ENCODE measurements at regions not wholly inside any gene's neighbourhood (a gene's known extent, or its start where the extent isn't known, plus 50 kb on each side); places are given as distances from the start of the nearest gene placed in this dataset.
"Not testable (repeated sequence)": the region's sequence is repeated elsewhere in the genome, so short reads cannot be mapped to it uniquely, and the experiment has no call there.

DNA sequence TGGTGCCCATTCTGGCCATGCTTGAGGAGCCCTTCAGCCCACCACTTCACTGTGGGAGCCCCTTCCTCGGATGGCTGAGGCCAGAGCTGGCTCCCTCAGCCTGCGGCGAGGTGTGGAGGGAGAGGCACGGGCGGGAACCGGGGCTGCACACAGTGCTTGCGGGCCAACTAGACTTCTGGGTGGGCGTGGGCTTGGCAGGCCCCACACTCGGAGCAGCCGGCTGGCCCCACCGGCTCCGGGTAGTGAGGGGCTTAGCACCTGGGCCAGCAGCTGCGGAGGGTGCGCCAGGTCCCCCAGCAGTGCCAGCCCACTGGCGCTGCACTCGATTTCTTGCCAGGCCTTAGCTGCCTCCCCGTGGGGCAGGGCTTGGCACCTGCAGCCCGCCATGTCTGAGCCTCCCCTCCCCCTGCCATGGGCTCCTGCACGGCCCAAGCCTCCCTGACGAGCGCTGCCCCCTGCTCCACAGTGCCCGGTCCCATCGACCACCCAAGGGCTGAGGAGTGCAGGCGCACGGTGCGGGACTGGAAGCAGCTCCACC is 554.2 kb downstream of the GABRG2 start:
- DNase-seq (ENCODE audit: low spot score), result not testable (repeated sequence)

DNA sequence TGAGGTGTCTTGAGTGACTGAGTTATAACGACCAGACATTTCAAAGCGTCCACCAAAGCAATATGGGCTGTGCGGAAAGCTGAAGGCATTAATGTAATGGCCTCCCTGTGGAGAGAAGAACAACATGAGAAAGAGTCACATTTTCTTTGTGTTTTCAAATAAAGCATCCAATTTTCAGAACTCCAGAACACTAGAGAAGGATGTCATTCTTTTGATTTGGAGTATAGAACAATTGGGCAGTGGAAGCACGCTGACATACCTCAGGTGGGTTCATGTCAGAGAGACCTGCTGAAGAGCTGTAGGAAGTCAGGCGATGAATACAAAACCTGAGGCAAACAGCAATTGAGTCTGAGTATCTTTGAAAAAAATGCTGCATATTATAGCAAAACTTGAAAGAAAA is 556.5 kb downstream of the GABRG2 start:
- no peak for DNase-seq (ENCODE audit: low spot score)

DNA sequence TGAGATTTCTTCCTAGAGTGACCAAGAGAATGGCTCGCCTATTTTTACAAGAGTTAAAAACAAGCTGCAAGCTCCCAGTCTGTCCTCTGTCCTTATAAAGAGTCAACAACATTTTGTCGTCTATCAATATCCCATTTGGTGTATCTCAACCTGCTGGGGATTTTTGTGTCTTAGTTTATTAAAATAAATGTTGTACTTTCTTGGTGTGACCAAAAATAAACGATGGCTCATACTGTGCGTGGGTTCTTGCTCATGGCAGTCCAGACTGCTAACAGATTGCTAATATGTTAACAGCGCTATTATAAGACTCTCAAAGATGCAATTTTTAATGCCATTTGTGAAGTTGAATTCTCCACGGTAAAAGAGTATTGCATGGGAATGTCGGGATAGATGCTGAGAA is 569.9 kb downstream of the GABRG2 start:
- no peak for DNase-seq (ENCODE audit: low spot score)

DNA sequence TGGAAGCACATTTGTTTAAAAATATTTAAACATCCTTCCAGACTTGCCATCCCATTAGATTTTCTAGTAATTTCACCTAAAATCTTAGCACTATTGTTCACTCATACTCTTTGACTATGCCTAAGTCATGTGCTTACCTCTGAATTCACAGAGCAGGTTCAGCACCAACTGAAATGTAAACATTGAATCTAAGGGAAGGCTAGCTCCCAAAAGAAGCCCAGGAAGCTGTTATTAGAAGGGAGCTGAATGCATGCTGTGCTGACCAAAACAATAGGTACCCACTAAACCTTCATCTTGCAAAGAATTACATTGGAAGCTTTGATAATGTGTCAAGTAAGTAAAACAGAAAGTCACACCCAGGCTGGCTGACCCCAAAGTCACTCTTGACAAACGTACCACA is 571.3 kb downstream of the GABRG2 start:
- DNase-seq (ENCODE audit: low spot score), result no peak

DNA sequence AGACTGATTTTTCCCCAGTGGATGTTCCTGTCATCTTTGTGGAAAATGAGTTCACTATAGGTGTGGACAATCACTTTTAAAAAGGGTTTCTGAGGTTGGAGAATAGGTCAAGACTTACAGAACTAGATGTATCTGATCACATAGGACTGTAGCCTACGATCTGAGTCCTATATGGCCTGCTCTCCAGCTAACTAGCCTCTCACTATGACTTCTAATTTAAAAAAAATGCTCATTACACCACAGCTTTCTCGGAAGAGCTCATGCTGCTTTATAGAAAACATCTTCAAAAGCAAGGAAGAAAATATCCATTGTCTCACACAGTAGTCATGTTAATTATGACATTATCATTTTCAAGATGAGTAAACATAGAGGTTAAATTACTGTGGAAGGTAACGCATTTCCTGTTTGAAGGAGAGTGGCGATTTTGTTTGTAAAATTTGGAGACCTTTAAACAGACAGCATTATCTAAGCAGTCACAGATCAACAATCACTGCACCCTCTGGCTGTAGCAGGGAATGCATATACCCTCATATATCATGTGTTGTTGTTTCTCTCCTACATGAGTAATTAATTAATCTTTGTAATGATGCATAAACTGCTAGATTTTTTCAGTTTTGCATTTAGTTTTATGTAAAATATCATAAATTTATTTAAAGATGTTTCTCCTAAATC is 573.7 kb downstream of the GABRG2 start:
- DNase-seq (ENCODE audit: low spot score), result no peak

DNA sequence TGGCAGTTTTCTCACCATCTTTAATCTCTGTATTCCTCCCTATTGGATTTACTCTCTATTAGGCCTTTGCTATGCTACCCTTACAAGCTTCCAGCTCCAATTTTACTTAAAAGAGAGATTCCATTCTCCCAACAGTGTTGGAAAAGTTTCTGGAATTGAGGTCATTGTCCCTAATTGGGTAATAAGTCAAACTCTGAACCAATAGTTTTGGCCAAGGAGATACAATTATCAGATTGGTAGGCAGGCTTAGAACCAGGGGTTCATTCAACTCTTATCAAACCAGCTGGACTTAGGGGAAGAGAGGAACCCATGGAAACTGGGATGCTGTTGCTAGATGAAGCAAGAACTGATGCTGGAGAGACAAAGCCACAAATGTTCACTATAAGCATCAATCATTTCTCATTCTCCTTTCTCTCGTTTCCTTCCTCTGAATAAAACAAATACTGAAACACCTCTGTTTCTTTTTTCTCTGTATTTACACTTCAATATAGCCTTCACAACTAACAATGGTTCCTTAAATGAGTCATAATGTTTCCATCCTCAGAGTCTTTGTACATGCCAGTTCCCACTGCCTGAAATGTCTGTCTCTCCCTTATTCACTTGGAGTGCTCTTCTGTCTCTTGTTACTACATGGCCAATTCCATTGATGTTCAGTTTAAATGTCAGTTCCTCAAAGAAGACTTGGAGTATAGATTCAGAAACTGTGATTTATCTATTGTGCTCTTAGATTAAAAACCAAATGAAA is 587.3 kb downstream of the GABRG2 start:
- no peak for DNase-seq (ENCODE audit: low spot score)

DNA sequence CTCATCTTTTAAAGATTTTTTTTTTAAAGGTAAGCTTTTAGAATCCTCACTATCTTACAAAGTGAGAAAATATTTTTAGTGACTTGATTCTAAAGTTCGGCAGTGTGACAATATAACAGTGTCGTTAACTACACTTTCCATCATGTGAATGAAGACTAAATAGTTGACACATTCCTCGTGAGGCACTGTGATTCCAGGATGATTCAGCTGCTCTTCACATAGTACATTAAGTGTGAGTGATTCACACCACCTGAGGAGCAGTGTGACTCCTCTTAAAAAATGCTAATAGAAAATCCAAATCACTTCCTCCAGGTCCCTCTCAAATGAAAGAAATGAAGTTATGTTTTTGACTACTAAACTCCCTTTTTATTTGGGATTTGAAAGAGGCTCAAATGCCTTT is 589.5 kb downstream of the GABRG2 start:
- no peak for DNase-seq (ENCODE audit: low spot score)

DNA sequence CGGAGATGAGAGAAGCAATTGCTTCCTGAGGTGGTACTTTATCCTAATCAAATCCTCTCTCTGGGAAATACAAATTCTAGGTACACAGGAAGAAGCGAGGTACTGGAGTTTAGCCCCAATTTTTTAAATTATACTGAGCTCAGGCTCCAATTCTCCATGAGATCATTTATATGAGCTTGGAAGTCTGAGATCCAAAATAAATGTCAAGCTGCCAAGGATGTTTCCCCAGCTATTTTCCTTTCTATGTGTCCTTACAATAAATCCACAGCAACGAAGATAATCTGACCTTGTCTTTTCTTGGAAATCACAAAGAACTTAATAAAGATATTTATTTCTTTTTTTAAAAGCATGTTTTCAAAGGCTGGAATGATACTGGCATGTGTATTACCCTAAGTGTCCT is 597.3 kb downstream of the GABRG2 start:
- DNase-seq (ENCODE audit: low spot score), result no peak

DNA sequence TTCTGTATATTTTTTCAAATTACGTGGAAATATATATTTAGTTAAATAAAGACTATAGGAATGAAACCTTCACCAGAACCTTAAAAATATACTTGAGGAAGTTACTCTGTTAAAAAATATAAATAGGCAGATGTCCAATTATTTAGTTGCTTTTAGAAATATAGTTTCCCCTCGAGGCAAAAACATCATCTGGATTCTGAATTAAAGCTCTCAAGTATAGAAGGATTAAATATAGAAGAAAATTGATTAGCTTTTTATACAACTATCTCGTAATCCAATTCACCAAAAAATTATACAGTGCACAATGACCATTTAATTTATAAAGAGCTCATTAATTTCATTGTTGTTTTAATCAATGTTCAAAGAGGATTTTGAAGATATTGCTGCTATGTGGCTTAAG is 601.4 kb downstream of the GABRG2 start:
- DNase-seq (ENCODE audit: low spot score), result no peak

DNA sequence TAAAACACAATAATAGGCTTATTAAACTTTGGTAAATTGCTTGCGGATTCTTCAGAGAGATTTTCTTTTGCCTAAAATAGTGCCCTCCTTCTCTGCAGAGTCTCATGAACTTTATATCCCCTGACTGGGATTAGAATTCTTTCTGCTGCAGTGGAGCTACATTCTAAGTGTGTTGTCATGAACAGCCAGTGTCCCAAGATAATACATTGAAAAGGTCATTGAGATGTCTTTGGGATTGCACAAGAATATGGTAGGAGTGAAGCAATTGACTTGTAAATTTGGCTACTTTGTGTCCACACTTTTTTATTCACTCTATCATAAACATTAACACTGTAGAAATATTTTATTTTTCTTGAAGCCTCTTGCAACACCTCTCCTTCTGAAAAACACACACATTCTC is 604.5 kb downstream of the GABRG2 start:
- DNase-seq (ENCODE audit: low spot score), result no peak

DNA sequence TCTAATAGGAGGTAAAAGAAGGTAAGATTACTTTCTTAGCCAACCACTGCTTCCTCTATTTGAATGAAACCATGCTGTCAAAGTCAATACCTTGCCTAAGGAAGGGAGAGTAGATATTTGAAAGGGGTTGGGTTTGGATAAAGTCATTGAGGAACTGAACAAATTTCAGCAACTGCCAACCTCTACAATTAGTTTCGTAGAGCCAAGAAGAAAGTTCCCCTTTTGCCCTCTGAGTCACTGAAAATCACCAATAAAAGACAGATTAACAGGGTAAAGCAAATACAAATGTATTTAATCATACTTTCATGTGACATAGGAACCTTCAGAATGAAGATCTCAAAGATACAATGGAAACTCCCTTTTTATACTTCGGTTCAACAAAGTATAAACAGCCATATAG is 615.7 kb downstream of the GABRG2 start:
- DNase-seq (ENCODE audit: low spot score), result no peak

DNA sequence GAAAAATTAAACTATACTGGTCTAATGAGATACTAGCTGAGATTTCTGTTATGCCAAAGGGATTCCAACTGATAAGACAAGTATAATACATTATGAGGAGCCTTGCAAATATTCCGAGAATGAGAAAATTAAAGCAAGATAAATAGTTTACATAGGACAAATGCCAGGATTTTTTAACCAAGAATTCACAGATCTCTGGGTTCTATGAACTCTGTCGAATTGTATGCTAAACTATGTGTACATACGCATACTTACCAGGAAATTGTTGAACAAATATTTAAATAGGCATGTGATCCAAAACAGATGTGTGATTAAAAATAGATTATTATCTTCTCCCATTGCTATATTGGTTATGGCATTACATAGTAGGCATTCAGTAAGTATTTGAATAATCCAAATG is 616.6 kb downstream of the GABRG2 start:
- DNase-seq (ENCODE audit: low spot score), result no peak

DNA sequence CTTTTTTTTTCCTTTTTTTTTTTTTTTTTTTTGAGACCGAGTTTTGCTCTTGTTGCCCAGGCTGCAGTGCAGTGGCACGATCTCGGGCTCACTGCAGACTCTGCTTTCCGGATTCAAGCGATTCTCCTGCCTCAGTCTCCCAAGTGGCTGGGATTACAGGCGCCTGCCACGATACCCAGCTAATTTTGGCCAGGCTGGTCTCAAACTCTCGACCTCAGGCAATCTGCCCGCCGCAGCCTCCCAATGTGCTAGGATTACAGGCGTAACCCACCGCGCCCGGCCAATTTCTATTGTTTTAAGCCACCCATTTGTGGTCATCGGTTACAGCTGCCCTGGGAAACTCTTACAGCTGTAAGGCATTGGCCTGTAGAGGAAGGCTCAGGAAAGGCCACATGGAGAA is 617.7 kb downstream of the GABRG2 start:
- DNase-seq (ENCODE audit: low spot score), result no peak

DNA sequence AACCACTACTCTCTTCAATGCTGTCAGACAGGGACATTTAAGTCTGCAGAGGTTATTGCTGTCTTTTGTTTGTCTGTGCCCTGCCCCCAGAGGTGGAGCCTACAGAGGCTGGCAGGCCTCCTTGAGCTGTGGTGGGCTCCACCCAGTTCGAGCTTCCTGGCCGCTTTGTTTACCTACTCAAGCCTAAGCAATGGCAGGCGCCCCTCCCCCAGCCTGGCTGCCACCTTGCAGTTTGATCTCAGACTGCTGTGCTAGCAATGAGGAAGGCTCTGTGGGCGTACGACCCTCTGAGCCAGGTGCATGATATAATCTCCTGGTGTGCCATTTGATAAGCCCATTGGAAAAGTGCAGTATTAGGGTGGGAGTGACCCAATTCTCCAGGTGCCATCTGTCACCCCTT is 628.7 kb downstream of the GABRG2 start:
- DNase-seq (ENCODE audit: low spot score), result not testable (repeated sequence)

DNA sequence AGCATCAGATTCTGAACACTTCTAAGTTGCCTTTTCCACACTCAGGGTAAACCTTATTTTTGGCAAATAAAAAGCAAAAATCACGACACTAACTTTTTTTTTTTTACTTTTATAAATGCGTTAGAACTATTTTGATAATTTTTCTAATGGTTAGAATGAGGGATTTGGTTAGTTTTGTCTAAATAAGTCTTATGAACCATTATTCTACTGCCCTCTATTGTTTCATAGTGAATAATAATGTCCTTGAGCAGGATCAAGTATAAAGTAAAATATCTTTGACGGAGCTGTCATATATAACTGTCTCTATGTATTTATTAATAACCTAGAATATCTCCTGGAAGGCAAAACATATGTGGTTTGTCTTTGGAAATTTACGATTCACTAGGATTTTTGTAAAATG is 631.8 kb downstream of the GABRG2 start:
- no peak for DNase-seq (ENCODE audit: low spot score)

DNA sequence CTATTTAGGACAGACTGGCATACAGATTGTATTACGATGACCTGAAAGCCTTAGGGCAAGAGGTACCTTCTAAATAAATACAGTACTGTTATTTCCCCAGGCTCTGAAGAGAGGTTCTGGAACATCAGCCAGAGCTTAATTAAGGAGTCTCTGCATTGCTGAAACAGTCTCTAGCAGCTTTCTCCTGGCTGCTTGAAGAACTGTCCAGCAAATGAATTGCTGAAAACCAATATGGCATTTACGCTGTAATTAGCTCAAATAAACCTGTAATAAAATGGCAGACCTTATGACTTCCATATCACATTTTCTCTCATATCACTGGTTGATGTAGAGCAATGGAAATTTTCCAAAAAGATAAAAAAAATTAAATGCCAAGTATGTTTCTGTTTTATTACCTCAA is 636.3 kb downstream of the GABRG2 start:
- DNase-seq (ENCODE audit: low spot score), result no peak

DNA sequence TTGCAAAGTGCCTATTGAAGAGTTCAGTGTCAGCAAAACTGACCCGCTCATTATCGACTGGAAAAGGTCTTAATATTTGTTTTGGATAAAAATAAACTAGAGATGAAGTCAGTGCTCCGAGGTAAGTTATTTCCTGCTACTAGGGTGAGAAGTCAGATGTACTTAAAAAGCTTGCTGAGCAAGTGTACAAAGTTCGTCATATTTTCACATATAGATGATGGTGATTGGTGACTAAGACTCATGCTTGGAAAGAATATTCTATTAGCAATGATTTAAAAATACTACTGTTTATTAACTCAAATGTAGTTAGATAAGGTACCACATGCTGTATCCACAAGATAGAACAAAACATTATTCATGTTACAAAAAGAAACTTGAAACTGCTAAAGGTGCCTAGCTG is 643.7 kb downstream of the GABRG2 start:
- DNase-seq (ENCODE audit: low spot score), result no peak

DNA sequence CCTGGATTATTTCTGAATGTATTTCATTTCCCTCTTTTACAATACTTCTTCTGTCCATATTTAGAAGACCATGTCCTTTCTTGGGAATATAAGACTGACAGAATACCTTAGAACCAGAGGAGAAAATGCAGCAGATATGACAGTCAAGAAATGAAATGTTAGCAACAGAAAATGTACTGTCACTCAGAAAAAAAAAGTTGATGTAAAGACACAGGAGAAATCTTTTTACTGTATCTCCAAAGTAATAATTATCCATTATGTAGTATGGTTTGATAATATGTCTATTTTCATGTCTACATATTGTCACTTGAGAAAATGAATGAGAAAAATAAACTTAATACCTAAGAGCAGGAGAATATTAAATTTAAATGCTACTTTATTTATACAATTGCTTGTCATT is 652.1 kb downstream of the GABRG2 start:
- no peak for DNase-seq (ENCODE audit: low spot score)

DNA sequence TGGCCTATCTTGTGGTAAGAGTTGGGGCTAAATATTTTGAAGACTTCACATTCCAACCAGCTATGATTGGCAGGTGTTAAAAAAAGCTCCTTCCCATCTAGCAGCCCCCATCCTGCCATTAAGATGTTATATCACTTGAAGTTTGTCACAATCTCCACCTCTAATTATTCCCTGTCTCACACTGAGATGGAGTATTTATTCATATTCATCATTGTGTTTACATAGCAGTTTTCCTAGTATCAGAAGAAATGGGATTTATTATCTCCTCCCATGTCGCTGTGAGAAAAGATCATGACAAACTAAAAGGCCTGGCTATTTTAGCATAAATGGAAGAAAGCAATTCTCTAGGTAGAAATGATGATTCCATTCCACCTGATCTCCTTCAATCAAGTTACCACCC is 653.6 kb downstream of the GABRG2 start:
- DNase-seq (ENCODE audit: low spot score), result no peak

DNA sequence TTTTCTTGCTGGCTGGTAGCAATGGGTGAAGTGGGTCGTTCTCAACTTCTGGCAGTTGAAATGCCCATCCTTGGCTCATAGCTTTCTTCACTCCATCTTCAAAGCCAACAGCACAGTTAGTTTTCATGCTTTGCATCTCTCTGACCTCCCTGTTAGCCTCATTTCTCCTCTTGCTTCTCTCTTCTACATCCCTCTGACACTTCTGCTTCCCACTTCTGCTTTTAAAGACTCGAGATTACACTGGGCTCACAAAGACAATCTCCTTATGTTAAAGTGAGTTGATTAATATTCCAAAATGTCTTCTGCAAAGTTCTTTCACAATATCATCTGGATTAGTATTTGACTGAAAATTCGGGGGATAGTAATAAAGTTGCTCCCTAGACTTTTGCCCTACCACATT is 684.8 kb upstream of the CCNG1 start:
- no peak for DNase-seq (ENCODE audit: low spot score)

DNA sequence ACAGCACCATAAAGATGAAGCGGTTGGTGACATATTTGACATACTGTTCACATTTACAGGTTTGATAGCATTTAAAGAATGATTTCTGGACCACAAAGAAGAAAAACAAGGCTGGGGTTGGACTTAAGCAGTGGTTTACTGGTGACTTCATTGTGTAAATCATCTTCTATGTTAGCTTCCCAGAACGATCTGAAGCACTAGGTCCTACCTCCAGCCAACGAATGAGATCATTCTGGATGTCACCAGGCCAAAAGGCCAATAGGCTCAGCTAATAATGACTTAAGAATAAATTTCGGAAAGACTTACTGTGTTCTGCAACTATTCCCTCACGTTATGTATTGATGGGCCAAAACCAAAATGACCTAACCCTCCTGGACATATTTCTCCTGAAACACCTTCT is 675.3 kb upstream of the CCNG1 start:
- DNase-seq (ENCODE audit: low spot score), result no peak

DNA sequence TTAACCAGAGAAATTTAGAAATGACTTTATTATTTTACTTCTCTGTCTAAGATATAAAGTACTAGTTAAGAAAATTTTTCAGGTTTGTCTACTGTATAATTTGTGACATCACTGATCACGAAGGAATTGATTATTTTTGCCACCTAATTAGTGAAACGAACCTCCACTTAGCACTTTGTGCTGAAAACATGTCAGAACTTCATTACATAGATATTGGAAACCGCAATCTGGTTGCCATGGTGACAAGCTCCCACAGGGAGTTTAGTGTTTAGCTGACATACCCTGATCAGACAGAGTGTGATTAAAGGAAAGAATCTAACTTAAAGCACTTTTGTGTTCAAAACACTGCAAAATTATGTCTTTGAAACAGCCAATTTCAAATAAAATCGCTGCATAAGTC is 668.4 kb upstream of the CCNG1 start:
- DNase-seq (ENCODE audit: low spot score), result no peak

DNA sequence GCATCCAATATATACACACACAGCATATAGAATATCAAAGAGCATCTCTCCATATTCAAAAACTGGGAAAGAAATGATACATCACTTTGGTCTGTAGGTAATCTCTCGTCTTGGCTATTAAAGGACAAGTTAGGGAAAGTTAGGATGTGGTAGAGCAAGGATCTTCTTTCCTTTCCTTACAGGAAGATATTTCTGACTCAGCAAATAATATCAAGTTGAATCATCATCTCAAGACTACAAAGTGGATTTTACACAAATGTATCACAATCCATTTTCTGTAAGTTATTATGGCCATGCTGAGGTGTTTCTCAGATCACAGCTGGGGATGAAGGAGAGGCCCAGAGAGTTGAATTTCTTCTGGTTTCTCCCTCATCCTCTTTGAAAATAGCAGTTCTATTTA is 651.7 kb upstream of the CCNG1 start:
- DNase-seq (ENCODE audit: low spot score), result no peak

DNA sequence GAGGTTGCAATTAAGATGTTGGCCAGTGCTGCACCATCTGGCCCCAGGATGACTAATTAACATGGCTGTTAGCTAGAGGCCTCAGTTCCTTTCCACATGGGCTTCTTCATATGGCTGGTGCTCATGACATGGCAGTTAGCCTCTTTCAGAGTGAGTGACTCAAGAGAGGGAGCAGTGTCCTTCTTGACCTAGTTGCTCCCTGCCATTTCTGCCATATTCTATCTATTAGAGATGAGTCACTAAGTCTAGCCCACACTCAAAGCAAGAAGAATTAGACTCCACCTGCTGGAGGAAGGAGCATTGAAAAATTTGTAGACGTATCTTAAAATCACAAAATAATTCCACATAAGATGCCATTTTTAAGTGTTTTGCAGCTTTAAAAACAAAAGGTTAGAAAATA is 651.2 kb upstream of the CCNG1 start:
- DNase-seq (ENCODE audit: low spot score), result no peak

Data from cerebellar cortex (tissue), 1 donor.